ENCODE measurements at regions not wholly inside any gene's neighbourhood (a gene's known extent, or its start where the extent isn't known, plus 50 kb on each side); places are given as distances from the start of the nearest gene placed in this dataset.

DNA sequence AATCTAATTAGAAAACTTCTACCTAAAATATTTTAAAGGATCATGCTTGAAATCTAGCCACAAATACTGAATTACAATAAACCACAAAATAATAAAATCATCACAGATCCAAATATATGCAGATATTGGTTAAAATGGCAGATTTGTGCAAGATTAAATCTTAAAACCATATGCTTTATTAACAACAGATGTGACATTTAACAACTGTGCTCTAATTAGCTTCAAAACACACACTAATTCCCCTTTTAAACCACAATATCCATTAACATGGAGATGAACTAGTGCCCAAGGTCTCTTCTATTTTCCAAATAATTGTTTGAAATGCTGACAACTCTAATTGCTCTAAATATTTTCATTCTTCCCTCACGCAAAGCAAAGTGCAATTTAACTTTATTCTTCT lies 1530.3 kb downstream of the SI start:
- no peaks in the 10 kb centered on the region for H3F3A ChIP-seq (ENCODE audit: control insufficient read depth, insufficient read depth)
- no peaks in the 10 kb centered on the region for H3K9me3 ChIP-seq (ENCODE audit: control insufficient read depth, insufficient read depth, low read length)
- no peak overlapping the region for H3K4me2 ChIP-seq (ENCODE audit: low read length)
- no peaks in the 10 kb centered on the region for H3K9me2 ChIP-seq (replicated peaks; ENCODE audit: control insufficient read depth, low read length)
- no peaks in the 10 kb centered on the region for H3K27me3 ChIP-seq (ENCODE audit: control insufficient read depth, low read length)
- no peaks in the 10 kb centered on the region for H3K4me1 ChIP-seq (ENCODE audit: control insufficient read depth, low read length)
- H3K79me2 ChIP-seq (ENCODE audit: control insufficient read depth, low read length) = no peaks in the 10 kb centered on the region
- no peaks in the 10 kb centered on the region for H3K36me3 ChIP-seq (ENCODE audit: control insufficient read depth, low read length)
- no peak overlapping the region for H3K27ac ChIP-seq (ENCODE audit: low read depth, low read length)
- H3K4me3 ChIP-seq (ENCODE audit: low read length) = no peak overlapping the region
- TF ChIP-seq, protein P1, sequence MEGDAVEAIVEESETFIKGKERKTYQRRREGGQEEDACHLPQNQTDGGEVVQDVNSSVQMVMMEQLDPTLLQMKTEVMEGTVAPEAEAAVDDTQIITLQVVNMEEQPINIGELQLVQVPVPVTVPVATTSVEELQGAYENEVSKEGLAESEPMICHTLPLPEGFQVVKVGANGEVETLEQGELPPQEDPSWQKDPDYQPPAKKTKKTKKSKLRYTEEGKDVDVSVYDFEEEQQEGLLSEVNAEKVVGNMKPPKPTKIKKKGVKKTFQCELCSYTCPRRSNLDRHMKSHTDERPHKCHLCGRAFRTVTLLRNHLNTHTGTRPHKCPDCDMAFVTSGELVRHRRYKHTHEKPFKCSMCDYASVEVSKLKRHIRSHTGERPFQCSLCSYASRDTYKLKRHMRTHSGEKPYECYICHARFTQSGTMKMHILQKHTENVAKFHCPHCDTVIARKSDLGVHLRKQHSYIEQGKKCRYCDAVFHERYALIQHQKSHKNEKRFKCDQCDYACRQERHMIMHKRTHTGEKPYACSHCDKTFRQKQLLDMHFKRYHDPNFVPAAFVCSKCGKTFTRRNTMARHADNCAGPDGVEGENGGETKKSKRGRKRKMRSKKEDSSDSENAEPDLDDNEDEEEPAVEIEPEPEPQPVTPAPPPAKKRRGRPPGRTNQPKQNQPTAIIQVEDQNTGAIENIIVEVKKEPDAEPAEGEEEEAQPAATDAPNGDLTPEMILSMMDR (IDR thresholded peaks at IDR 0.05; ENCODE audit: low read depth, low read length, poor library complexity, severe bottlenecking) = no peak
- TF ChIP-seq EZH2phosphoT487 (IDR thresholded peaks at IDR 0.05; ENCODE audit: borderline replicate concordance, low read length) = no peak
- H4K20me1 ChIP-seq (ENCODE audit: control insufficient read depth, insufficient read depth, low read depth, low read length) = no peaks in the 10 kb centered on the region

DNA sequence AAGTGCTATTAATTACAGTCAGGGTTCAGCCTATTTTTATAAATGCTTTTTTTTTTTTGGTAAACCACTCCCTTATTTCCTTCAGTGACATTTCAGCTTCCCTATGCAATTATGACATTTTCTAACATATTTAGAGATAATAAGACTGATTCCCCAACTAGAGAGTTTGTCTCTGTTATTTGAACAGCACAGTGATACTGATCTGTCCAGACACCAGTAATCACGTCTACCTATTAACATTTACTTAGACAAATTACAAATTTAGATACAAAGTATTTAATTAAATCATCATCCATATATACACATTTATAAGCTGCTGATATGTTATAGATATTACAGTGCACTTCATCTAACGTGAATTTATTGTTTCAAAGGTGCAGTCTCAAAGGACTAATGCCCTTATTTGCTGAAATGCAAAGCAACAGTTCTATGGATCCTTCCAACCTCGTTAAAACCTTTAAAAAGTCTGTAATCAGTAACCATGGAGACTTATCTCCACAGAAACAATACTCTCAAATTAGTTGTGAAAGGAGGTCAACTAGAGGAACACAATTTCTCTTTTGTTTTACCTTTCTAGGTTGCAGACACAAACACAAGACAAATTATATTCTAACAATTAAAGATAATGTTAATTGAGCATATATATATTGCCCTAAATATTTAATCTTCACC lies 1531.1 kb downstream of the SI start:
- Histone ChIP-seq H3K79me2 (ENCODE audit: control insufficient read depth, low read length) (no peaks in the 10 kb centered on the region), H3K9me2 (replicated peaks; ENCODE audit: control insufficient read depth, low read length) (no peaks in the 10 kb centered on the region), H3K4me3 (ENCODE audit: low read length) (no peak overlapping the region), H3K4me2 (ENCODE audit: low read length) (no peak overlapping the region), H3K9me3 (ENCODE audit: control insufficient read depth, insufficient read depth, low read length) (no peaks in the 10 kb centered on the region), H3K4me1 (ENCODE audit: control insufficient read depth, low read length) (no peaks in the 10 kb centered on the region), H4K20me1 (ENCODE audit: control insufficient read depth, insufficient read depth, low read depth, low read length) (no peaks in the 10 kb centered on the region), H3F3A (ENCODE audit: control insufficient read depth, insufficient read depth) (no peaks in the 10 kb centered on the region), H3K36me3 (ENCODE audit: control insufficient read depth, low read length) (no peaks in the 10 kb centered on the region), H3K27me3 (ENCODE audit: control insufficient read depth, low read length) (no peaks in the 10 kb centered on the region), H3K27ac (ENCODE audit: low read depth, low read length) (no peak overlapping the region)
- no peak for TF ChIP-seq EZH2phosphoT487 (IDR thresholded peaks at IDR 0.05; ENCODE audit: borderline replicate concordance, low read length)
- TF ChIP-seq, protein P1 (IDR thresholded peaks at IDR 0.05; ENCODE audit: low read depth, low read length, poor library complexity, severe bottlenecking) = no peak

DNA sequence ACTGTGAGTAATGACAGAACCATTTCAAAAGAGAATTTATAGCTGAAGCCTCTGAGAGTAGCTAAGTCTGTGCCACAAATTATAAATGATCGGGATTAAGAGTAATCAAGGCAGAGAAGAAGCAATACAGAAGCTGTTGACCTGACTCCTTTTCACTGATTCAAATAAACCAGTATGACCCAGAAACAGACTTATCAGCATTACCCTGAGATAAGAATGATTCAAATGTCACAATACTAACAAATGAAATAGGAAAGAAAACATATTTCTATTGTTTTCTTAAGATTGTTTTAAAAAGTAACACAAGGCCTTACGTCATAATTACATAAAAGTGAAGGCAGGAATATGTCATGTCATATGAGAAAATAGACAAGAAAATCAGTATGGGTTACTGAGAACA lies 1534.6 kb downstream of the SI start:
- Histone ChIP-seq H3K4me2 (ENCODE audit: low read length) (no peak overlapping the region), H4K20me1 (ENCODE audit: control insufficient read depth, insufficient read depth, low read depth, low read length) (no peaks in the 10 kb centered on the region), H3F3A (ENCODE audit: control insufficient read depth, insufficient read depth) (no peaks in the 10 kb centered on the region), H3K9me2 (replicated peaks; ENCODE audit: control insufficient read depth, low read length) (no peaks in the 10 kb centered on the region), H3K27me3 (ENCODE audit: control insufficient read depth, low read length) (no peaks in the 10 kb centered on the region), H3K27ac (ENCODE audit: low read depth, low read length) (no peak overlapping the region), H3K4me3 (ENCODE audit: low read length) (no peak overlapping the region), H3K36me3 (ENCODE audit: control insufficient read depth, low read length) (no peaks in the 10 kb centered on the region), H3K9me3 (ENCODE audit: control insufficient read depth, insufficient read depth, low read length) (no peaks in the 10 kb centered on the region), H3K79me2 (ENCODE audit: control insufficient read depth, low read length) (no peaks in the 10 kb centered on the region), H3K4me1 (ENCODE audit: control insufficient read depth, low read length) (no peaks in the 10 kb centered on the region)
- no peak for TF ChIP-seq EZH2phosphoT487 (IDR thresholded peaks at IDR 0.05; ENCODE audit: borderline replicate concordance, low read length)
- TF ChIP-seq, protein P1 (IDR thresholded peaks at IDR 0.05; ENCODE audit: low read depth, low read length, poor library complexity, severe bottlenecking) = no peak

All from DOHH2 (cell line).